Stomach (tissue), 8 donors: ENCODE measurements at regions not wholly inside any gene's neighbourhood (a gene's known extent, or its start where the extent isn't known, plus 50 kb on each side); places are given as distances from the start of the nearest gene placed in this dataset.

Source experiments
- DNase-seq, 2 donors: peaks; one replicate each; pipeline versions ENCODE4 v3.0.0 to v3.0.0-alpha.2; 2013 to 2019
- H3K27ac ChIP-seq, 5 donors: fragments of 200-600 bp in 4 of 5; sonication (generic) in 4 of 5; one replicate each; pipeline ENCODE4 v1.5.1; 2013 to 2019; ENCODE audit warnings: mild to moderate bottlenecking in 1 of 5, moderate library complexity in 1 of 5
- H3K27me3 ChIP-seq, 3 donors: fragments of 200-600 bp; sonication (generic); one replicate each; pipeline ENCODE4 v1.5.1; 2017 to 2019; ENCODE audit warnings: mixed run types in 1 of 3
- H3K36me3 ChIP-seq, 4 donors: fragments of 200-600 bp; sonication (generic); 1 replicate in 3 of 4; 2 replicates in 1 of 4; pipeline ENCODE4 v1.5.1; 2016 to 2019
- H3K4me1 ChIP-seq, 4 donors: fragments of 200-600 bp; sonication (generic); one replicate each; pipeline ENCODE4 v1.5.1; 2016 to 2019
- H3K4me3 ChIP-seq, 4 donors: fragments of 200-600 bp; sonication (generic) in 3 of 4; one replicate each; pipeline ENCODE4 v1.5.1; 2016 to 2019; ENCODE audit warnings: mild to moderate bottlenecking in 1 of 4
- H3K9me3 ChIP-seq, 4 donors: fragments of 200-600 bp; sonication (generic); one replicate each; pipeline ENCODE4 v1.5.1; 2016 to 2019
- EP300 ChIP-seq: sonication (generic); formaldehyde crosslinking; IDR thresholded peaks from one replicate; pipeline ENCODE4 v1.6.1; 2017; ENCODE audit warnings: antibody characterized with exemption
- POLR2A ChIP-seq, 4 donors: fragments of 450-650 bp; IDR thresholded peaks; one replicate each; pipeline ENCODE4 v1.6.1; 2016; ENCODE audit warnings: antibody characterized with exemption in 4 of 4, control low read depth in 2 of 4, mild to moderate bottlenecking in 1 of 4, moderate library complexity in 1 of 4
- POLR2AphosphoS5 ChIP-seq, 3 donors: sonication (generic); formaldehyde crosslinking; IDR thresholded peaks; one replicate each; pipeline ENCODE4 v1.6.1; 2016; ENCODE audit warnings: antibody characterized with exemption in 3 of 3
- WGBS, 5 donors: extraction: QIAGEN DNeasy Blood & Tissue Kit in 3 of 5; methylation state at CpG; one replicate each; pipeline versions ENCODE4 v1.1.5 to v1.1.7; 2013 to 2018; 5-methylcytosine and 5-hydroxymethylcytosine counted together
- intact Hi-C: fragments of 100-400 bp; cut with DNase I; formaldehyde crosslinking; loops from one replicate; pipeline ENCODE4 v1.15.1; 2023; ENCODE audit warnings: low total_unique reads
- TF ChIP-seq, protein P1 (sequence below), 7 experiments: fragments of 450-650 bp in 4 of 7; fragments of 200-600 bp in 3 of 7; sonication (generic) in 3 of 7; IDR thresholded peaks; one replicate each; pipeline ENCODE4 v1.5.1; 2016 to 2019; ENCODE audit warnings: antibody characterized with exemption in 7 of 7, control low read depth in 2 of 7, mild to moderate bottlenecking in 1 of 7
- donor health status: healthy with polysubstance abuse.
- donor health status: Bipolar disorder and iron deficiency.
- donor health status: healthy.

DNA sequence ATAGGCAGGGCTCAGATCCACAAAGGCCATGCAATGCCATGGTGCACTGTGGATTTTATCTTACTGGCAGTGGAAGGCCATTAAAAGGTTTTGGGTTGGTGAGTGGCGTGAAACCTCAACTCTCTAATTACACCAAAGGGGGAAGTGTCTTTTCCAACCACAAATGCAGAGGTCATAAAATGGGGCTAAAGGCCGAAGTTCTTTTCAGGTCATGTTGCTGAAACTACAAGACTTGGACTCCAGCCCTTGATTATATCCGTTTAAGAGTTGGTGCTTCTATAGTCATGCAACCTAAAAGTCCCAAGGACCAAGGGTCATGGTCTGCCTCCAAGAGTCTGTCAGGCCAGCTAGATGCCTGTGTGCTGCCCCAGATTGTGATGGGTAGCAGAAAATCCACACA is 434.3 kb downstream of the RAB38 start:
- Histone ChIP-seq H3K4me3 (no peak overlapping the region), H3K4me1 (peaks cover 0 to 14% (median 0%) of the 10 kb centered on the region in 4 donors), H3K36me3 (no peaks in the 10 kb centered on the region), H3K9me3 (no peaks in the 10 kb centered on the region), H3K27me3 (no peaks in the 10 kb centered on the region), H3K27ac (peak overlapping the region in 1 of 5 donors; percentile 14)
- 31 to 58% (median 35%) methylated on average over 3 of the region's 3 CpGs for WGBS, 5 donors
- DNase-seq, result no peak
- intact Hi-C loops, result no loop called here
- no peak for TF ChIP-seq POLR2A (IDR thresholded peaks at IDR 0.05)
- TF ChIP-seq, protein P1, sequence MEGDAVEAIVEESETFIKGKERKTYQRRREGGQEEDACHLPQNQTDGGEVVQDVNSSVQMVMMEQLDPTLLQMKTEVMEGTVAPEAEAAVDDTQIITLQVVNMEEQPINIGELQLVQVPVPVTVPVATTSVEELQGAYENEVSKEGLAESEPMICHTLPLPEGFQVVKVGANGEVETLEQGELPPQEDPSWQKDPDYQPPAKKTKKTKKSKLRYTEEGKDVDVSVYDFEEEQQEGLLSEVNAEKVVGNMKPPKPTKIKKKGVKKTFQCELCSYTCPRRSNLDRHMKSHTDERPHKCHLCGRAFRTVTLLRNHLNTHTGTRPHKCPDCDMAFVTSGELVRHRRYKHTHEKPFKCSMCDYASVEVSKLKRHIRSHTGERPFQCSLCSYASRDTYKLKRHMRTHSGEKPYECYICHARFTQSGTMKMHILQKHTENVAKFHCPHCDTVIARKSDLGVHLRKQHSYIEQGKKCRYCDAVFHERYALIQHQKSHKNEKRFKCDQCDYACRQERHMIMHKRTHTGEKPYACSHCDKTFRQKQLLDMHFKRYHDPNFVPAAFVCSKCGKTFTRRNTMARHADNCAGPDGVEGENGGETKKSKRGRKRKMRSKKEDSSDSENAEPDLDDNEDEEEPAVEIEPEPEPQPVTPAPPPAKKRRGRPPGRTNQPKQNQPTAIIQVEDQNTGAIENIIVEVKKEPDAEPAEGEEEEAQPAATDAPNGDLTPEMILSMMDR (IDR thresholded peaks at IDR 0.05), result no peak
- no peak for TF ChIP-seq POLR2AphosphoS5 (IDR thresholded peaks at IDR 0.05)
- TF ChIP-seq EP300, result no peak

DNA sequence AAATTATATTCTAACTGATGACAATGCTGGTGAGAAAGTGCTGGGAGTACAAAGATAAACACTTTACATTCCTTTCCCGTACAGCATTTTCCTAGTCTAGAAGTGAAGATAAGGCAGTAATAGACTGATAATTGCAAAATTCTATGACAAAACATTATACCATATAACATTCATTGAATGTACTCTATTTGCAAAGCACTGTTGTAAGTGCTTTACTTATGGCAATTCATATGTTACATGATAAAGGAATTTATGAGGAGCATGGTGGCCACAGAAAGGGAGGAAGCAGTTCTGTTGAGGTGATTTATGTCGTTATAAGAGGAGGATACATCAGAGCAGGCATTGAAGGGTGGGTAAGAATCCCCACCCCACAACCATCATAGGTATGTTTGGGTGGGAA is 434.8 kb downstream of the RAB38 start:
- TF ChIP-seq POLR2A (IDR thresholded peaks at IDR 0.05) (no peak), POLR2AphosphoS5 (IDR thresholded peaks at IDR 0.05) (no peak), EP300 (no peak)
- TF ChIP-seq, protein P1 (IDR thresholded peaks at IDR 0.05), result no peak
- Histone ChIP-seq H3K4me3 (no peak overlapping the region), H3K27me3 (no peaks in the 10 kb centered on the region), H3K27ac (peak overlapping the region in 1 of 5 donors; percentile 14), H3K9me3 (no peaks in the 10 kb centered on the region), H3K4me1 (peaks cover 0 to 14% (median 0%) of the 10 kb centered on the region in 4 donors), H3K36me3 (no peaks in the 10 kb centered on the region)
- intact Hi-C loops, result no loop called here
- 40 to 56% (median 46%) methylated on average over 2 of the region's 2 CpGs for WGBS, 5 donors
- no peak for DNase-seq

DNA sequence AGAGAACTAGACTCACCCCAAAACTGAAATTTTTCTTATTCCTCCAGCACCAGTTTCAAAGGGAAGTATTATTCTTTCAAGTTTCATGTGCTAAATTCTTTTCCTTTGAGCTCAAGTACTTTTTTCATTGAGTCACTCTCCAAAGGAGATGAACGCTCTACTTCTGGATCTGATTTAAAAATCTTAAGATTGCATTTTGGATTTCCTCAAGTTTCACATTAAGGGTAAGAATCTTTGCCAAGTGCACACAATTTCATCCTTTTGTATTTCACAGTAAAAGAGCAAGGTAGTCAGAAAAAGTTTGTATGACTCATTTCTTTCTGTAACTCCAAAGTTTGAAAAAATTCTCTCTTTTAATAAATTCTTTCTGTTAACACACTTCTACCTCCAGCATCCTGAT is 435.5 kb downstream of the RAB38 start:
- WGBS, 5 donors, result 68 to 86% (median 83%) methylated on average over 1 of the region's 1 CpG
- H3K27me3 ChIP-seq, result no peaks in the 10 kb centered on the region
- H3K4me1 ChIP-seq, result peaks cover 0 to 14% (median 0%) of the 10 kb centered on the region in 4 donors
- no peak overlapping the region for H3K27ac ChIP-seq
- H3K9me3 ChIP-seq, result no peaks in the 10 kb centered on the region
- no peak overlapping the region for H3K4me3 ChIP-seq
- no peak for TF ChIP-seq EP300
- TF ChIP-seq, protein P1 (IDR thresholded peaks at IDR 0.05), result no peak
- no peak for TF ChIP-seq POLR2A (IDR thresholded peaks at IDR 0.05)
- TF ChIP-seq POLR2AphosphoS5 (IDR thresholded peaks at IDR 0.05), result no peak
- intact Hi-C loops, result no loop called here
- H3K36me3 ChIP-seq, result no peaks in the 10 kb centered on the region
- no peak for DNase-seq

DNA sequence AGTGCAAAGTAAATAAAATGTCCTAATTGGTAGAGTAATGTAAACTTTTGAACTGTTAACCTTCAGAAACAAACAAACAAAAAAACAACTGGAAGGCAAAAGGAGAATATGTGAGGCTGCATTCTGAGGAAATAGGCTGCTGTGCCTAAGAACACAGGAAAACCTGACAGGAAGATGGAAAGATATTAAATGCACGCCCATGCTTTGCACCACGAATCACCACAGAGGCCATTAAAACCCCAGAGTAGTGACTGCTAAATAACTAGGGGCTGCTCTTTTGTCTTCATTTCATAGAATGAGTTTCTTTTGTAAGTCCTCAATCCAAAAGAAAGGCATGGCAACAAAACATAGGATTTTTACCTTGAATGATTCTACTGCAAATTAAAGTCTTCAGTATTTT is 436.0 kb downstream of the RAB38 start:
- Histone ChIP-seq H3K27ac (no peak overlapping the region), H3K36me3 (no peaks in the 10 kb centered on the region), H3K4me1 (peaks cover 0 to 14% (median 0%) of the 10 kb centered on the region in 4 donors), H3K27me3 (no peaks in the 10 kb centered on the region), H3K9me3 (no peaks in the 10 kb centered on the region), H3K4me3 (no peak overlapping the region)
- no peak for TF ChIP-seq POLR2AphosphoS5 (IDR thresholded peaks at IDR 0.05)
- no peak for TF ChIP-seq POLR2A (IDR thresholded peaks at IDR 0.05)
- no peak for TF ChIP-seq EP300
- TF ChIP-seq, protein P1 (IDR thresholded peaks at IDR 0.05), result no peak
- intact Hi-C loops, result no loop called here
- 29 to 57% (median 50%) methylated on average over 2 of the region's 2 CpGs for WGBS, 5 donors
- DNase-seq, result no peak
